Forelimb muscle (tissue), 1 donor: ENCODE measurements at regions not wholly inside any gene's neighbourhood (a gene's known extent, or its start where the extent isn't known, plus 50 kb on each side); places are given as distances from the start of the nearest gene placed in this dataset.

Experiments
- DNase-seq: peaks from one replicate; pipeline ENCODE4 v3.0.0-alpha.2; 2013; ENCODE audit warnings: low read depth

GRCh38 chr5:142378737-142379634, 54.2 kb upstream of the SPRY4 start:
- no peak for DNase-seq

GRCh38 chr5:142375944-142376411, 51.2 kb upstream of the SPRY4 start:
- no peak for DNase-seq
